B cell (primary cell): ENCODE measurements at regions not wholly inside any gene's neighbourhood (a gene's known extent, or its start where the extent isn't known, plus 50 kb on each side); places are given as distances from the start of the nearest gene placed in this dataset.

Experiments
- EZH2 ChIP-seq: IDR thresholded peaks from 2 replicates; pipeline ENCODE4 v1.6.1; 2012; ENCODE audit warnings: borderline replicate concordance, low read depth, mild to moderate bottlenecking, moderate library complexity, low read length; ENCODE audit not compliant: insufficient read depth, poor library complexity, severe bottlenecking
- TF ChIP-seq, protein P1 (sequence below): fragments of 200-600 bp; IDR thresholded peaks from one replicate; pipeline ENCODE4 v1.8.0; 2022; ENCODE audit warnings: antibody characterized with exemption, mild to moderate bottlenecking

DNA sequence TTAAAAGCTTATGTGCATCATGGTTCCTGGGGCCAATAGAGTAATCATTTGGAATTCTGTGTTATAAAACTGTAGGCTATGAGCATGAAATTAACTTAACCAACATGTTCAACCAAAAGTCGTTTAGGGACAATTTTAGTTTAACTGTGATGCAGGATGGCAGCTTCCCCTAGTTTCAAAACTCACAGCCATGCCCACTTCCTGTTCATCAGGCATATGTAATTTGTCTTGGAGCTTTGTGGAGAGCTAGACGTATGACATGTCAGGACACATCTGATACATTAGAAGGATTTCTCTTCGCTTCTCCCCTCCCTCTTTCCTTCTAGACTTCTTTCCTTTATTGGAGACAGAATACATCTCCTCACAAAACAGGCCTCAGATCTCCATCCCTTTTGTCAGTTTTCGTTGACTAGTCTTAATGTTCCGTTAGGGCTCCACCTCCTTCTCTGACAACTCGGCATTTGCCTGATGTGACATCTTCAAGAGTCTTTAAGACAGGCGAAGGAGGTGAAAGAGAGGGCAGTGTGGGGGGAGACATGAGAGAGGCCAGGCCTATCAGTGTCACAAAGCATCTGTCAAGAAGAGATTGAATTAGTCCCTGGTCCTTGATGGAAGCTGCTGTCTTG lies 176.0 kb downstream of the MSX2 start:
- TF ChIP-seq, protein P1, sequence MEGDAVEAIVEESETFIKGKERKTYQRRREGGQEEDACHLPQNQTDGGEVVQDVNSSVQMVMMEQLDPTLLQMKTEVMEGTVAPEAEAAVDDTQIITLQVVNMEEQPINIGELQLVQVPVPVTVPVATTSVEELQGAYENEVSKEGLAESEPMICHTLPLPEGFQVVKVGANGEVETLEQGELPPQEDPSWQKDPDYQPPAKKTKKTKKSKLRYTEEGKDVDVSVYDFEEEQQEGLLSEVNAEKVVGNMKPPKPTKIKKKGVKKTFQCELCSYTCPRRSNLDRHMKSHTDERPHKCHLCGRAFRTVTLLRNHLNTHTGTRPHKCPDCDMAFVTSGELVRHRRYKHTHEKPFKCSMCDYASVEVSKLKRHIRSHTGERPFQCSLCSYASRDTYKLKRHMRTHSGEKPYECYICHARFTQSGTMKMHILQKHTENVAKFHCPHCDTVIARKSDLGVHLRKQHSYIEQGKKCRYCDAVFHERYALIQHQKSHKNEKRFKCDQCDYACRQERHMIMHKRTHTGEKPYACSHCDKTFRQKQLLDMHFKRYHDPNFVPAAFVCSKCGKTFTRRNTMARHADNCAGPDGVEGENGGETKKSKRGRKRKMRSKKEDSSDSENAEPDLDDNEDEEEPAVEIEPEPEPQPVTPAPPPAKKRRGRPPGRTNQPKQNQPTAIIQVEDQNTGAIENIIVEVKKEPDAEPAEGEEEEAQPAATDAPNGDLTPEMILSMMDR, result no peak
- no peak for TF ChIP-seq EZH2
